HCT116 (cell line): ENCODE measurements at regions not wholly inside any gene's neighbourhood (a gene's known extent, or its start where the extent isn't known, plus 50 kb on each side); places are given as distances from the start of the nearest gene placed in this dataset.

Source experiments
- ATAC-seq: fragments of 200-7000 bp; cut with Tn5 transposase; 2 replicates; pipeline ENCODE4 v1.9.1; 2020; ENCODE audit warnings: mild to moderate bottlenecking, moderate library complexity
- BruUV-seq: library from RNA; stranded (reverse); fragments of 400-500 nt; replicated peaks from 2 replicates; lab custom pipeline; 2021; lab: Mats Ljungman, UMichigan
- CTCF ChIA-PET: fragments of 300-600 bp; sonication (Branson Sonifier 250); formaldehyde crosslinking; loops from one replicate; lab custom pipeline; 2021; ENCODE audit warnings: antibody characterized with exemption; lab: Charles Lee
- POLR2A ChIA-PET: fragments of 300-600, 350-600 bp; sonication (Branson Sonifier 250); formaldehyde crosslinking; loops from one replicate; lab custom pipeline; 2021; ENCODE audit warnings: antibody characterized with exemption; lab: Charles Lee
- RAD21 ChIA-PET, 2 experiments: fragments of 300-600 bp; sonication (Branson Sonifier 250); formaldehyde crosslinking; loops; one replicate each; lab custom pipeline; 2023; ENCODE audit warnings: low total read pairs in 2 of 2; ENCODE audit not compliant: uncharacterized antibody in 2 of 2, unreplicated experiment in 2 of 2, low non-redundant PET in 1 of 2; lab: Charles Lee
- DNase-seq: peaks from one replicate; pipeline ENCODE4 v3.0.0-alpha.2; 2010; ENCODE audit warnings: low read depth, low spot score
- H2AFZ ChIP-seq: fragments of 200-600 bp; shearing (Covaris generic), sonication (generic); 2 replicates; pipeline ENCODE4 v1.6.1; 2017; ENCODE audit warnings: low read depth, mixed run types, mixed read lengths, antibody characterized with exemption, low read length; ENCODE audit not compliant: poor library complexity, severe bottlenecking
- H3K27ac ChIP-seq: 2 replicates; pipeline ENCODE4 v1.5.1; 2012; ENCODE audit warnings: low read depth, low read length
- H3K27me3 ChIP-seq: fragments of 200-600 bp; sonication (generic); 2 replicates; pipeline ENCODE4 v1.6.1; 2016; ENCODE audit warnings: mixed run types, low read length, mixed read lengths; ENCODE audit not compliant: insufficient read depth
- H3K36me3 ChIP-seq, 2 experiments: fragments of 200-500 bp in 1 of 2; fragments of 200-600 bp in 1 of 2; sonication (Bioruptor generic) in 1 of 2; sonication (generic) in 1 of 2; 2 replicates each; pipeline versions ENCODE4 v1.5.1 to v1.6.1; 2014 to 2016; ENCODE audit warnings: low read length in 2 of 2, inconsistent platforms in 1 of 2, mixed read lengths in 1 of 2, mixed run types in 1 of 2; ENCODE audit not compliant: insufficient read depth in 2 of 2, control insufficient read depth in 1 of 2
- H3K4me1 ChIP-seq, 2 experiments: fragments of 200-600 bp in 1 of 2; sonication (generic) in 1 of 2; 2 replicates each; pipeline versions ENCODE4 v1.5.1 to v1.6.1; 2012 to 2017; ENCODE audit warnings: low read length in 2 of 2, inconsistent platforms in 1 of 2, mild to moderate bottlenecking in 1 of 2, mixed read lengths in 1 of 2, mixed run types in 1 of 2, moderate library complexity in 1 of 2; ENCODE audit not compliant: insufficient read depth in 2 of 2, control insufficient read depth in 1 of 2
- H3K4me2 ChIP-seq: fragments of 200-600 bp; sonication (generic); 2 replicates; pipeline ENCODE4 v1.6.1; 2017; ENCODE audit warnings: mixed run types, low read length, mixed read lengths
- H3K4me3 ChIP-seq, 2 experiments: fragments of 200-600 bp in 1 of 2; sonication (generic) in 1 of 2; replicated peaks in 1 of 2; 2 replicates each; pipeline ENCODE4 v1.5.1; 2011 to 2016; ENCODE audit warnings: low read length in 2 of 2, control low read depth in 1 of 2, low read depth in 1 of 2, mild to moderate bottlenecking in 1 of 2, mixed read lengths in 1 of 2, mixed run types in 1 of 2
- H3K79me2 ChIP-seq: fragments of 200-600 bp; sonication (generic); 2 replicates; pipeline ENCODE4 v1.6.1; 2017; ENCODE audit warnings: mild to moderate bottlenecking, mixed run types, low read length, moderate library complexity, mixed read lengths; ENCODE audit not compliant: insufficient read depth
- H3K9ac ChIP-seq: fragments of 200-600 bp; sonication (generic); 2 replicates; pipeline ENCODE4 v1.6.1; 2016; ENCODE audit warnings: low read length, mixed read lengths
- H3K9me2 ChIP-seq: fragments of 200-600 bp; sonication (generic), shearing (Covaris generic); 2 replicates; pipeline ENCODE4 v1.6.1; 2017; ENCODE audit warnings: mixed run types, mild to moderate bottlenecking, moderate library complexity; ENCODE audit not compliant: insufficient read depth
- H3K9me3 ChIP-seq, 2 experiments: fragments of 200-500 bp in 1 of 2; fragments of 200-600 bp in 1 of 2; sonication (Bioruptor generic) in 1 of 2; sonication (generic) in 1 of 2; 2 replicates each; pipeline ENCODE4 v1.6.1; 2014 to 2017; ENCODE audit warnings: low read length in 2 of 2, mixed read lengths in 2 of 2, inconsistent platforms in 1 of 2, low read depth in 1 of 2, mild to moderate bottlenecking in 1 of 2, mixed run types in 1 of 2, moderate library complexity in 1 of 2; ENCODE audit not compliant: control insufficient read depth in 1 of 2, insufficient read depth in 1 of 2
- H4K20me1 ChIP-seq: fragments of 200-600 bp; sonication (generic), shearing (Covaris generic); 2 replicates; pipeline ENCODE4 v1.6.1; 2017; ENCODE audit warnings: mixed run types, mild to moderate bottlenecking, moderate library complexity; ENCODE audit not compliant: insufficient read depth
- CBX3 ChIP-seq: IDR thresholded peaks from 2 replicates; pipeline ENCODE4 v1.6.1; 2012; ENCODE audit warnings: low read depth
- ELF1 ChIP-seq: IDR thresholded peaks from 2 replicates; pipeline ENCODE4 v1.6.1; 2012; ENCODE audit warnings: low read depth, borderline replicate concordance
- EZH2 ChIP-seq: fragments of 200-600 bp; sonication (generic); IDR thresholded peaks from 2 replicates; pipeline ENCODE4 v1.6.1; 2017; ENCODE audit warnings: antibody characterized with exemption, mixed run types
- POLR2A ChIP-seq: IDR thresholded peaks from 2 replicates; pipeline ENCODE4 v1.7.0; 2011; ENCODE audit warnings: borderline replicate concordance; ENCODE audit not compliant: insufficient read depth, insufficient read length; ENCODE audit errors: extremely low read depth
- RAD21 ChIP-seq: IDR thresholded peaks from 2 replicates; pipeline ENCODE4 v1.6.1; 2012; ENCODE audit warnings: low read depth, mild to moderate bottlenecking
- TCF7L2 ChIP-seq: IDR thresholded peaks from 2 replicates; pipeline ENCODE4 v1.7.0; 2011; ENCODE audit warnings: borderline replicate concordance, inconsistent platforms; ENCODE audit not compliant: insufficient read depth, insufficient read length; ENCODE audit errors: extremely low read depth
- ZFX ChIP-seq: fragments of 450-650 bp; IDR thresholded peaks from 2 replicates; pipeline ENCODE4 v1.6.1; 2017
- intact Hi-C: fragments of 100-400 bp; cut with micrococcal nuclease; formaldehyde crosslinking; loops from 2 replicates; pipeline ENCODE4 v1.10.0; 2022
- TF ChIP-seq, protein P1 (sequence below): IDR thresholded peaks from 2 replicates; pipeline ENCODE4 v1.6.1; 2012
- TF ChIP-seq, protein P2 (sequence below): IDR thresholded peaks from 2 replicates; pipeline ENCODE4 v1.6.1; 2011; ENCODE audit warnings: mild to moderate bottlenecking, low read length, moderate library complexity; ENCODE audit not compliant: insufficient replicate concordance; ENCODE audit errors: extremely low read depth

DNA sequence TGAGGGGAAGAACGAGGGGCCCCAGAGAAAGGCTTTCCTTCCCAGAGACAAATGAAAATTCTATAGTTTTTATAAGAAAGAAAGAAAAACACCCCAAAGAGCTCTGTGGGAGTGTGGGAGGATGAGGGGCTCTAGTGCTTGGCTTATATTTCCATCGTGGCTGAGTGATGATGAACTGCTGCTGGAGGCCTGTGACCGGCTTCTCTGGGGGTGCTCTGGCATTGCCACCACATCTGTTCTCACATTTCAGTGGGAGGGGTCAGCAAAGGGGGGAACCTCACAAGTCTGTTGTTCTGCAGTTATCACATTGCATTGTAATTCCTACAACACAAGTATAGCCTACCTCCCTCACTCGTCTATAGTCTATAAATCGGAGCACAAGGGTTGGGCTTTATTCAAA is 67.6 kb upstream of the BACH2 start:
- H4K20me1 ChIP-seq = no peaks in the 10 kb centered on the region
- no peak overlapping the region for H3K9ac ChIP-seq
- TF ChIP-seq, protein P1, sequence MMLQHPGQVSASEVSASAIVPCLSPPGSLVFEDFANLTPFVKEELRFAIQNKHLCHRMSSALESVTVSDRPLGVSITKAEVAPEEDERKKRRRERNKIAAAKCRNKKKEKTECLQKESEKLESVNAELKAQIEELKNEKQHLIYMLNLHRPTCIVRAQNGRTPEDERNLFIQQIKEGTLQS = no peak
- TF ChIP-seq TCF7L2 (no peak), ZFX (no peak), ELF1 (no peak), RAD21 (no peak), EZH2 (no peak)
- TF ChIP-seq, protein P2, sequence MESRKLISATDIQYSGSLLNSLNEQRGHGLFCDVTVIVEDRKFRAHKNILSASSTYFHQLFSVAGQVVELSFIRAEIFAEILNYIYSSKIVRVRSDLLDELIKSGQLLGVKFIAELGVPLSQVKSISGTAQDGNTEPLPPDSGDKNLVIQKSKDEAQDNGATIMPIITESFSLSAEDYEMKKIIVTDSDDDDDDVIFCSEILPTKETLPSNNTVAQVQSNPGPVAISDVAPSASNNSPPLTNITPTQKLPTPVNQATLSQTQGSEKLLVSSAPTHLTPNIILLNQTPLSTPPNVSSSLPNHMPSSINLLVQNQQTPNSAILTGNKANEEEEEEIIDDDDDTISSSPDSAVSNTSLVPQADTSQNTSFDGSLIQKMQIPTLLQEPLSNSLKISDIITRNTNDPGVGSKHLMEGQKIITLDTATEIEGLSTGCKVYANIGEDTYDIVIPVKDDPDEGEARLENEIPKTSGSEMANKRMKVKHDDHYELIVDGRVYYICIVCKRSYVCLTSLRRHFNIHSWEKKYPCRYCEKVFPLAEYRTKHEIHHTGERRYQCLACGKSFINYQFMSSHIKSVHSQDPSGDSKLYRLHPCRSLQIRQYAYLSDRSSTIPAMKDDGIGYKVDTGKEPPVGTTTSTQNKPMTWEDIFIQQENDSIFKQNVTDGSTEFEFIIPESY = no peak
- H3K79me2 ChIP-seq = no peaks in the 10 kb centered on the region
- RAD21 ChIA-PET = no interaction called here
- ATAC-seq (no peak), DNase-seq (no peak)
- POLR2A ChIA-PET = no interaction called here
- CTCF ChIA-PET = no interaction called here
- no peaks in the 10 kb centered on the region for H3K27me3 ChIP-seq
- no peaks in the 10 kb centered on the region; a peak in 1 of 4 replicates for H3K36me3 ChIP-seq
- H3K4me1 ChIP-seq = peaks cover 7 to 13% of the 10 kb centered on the region in 2 experiments
- H3K4me3 ChIP-seq = no peak overlapping the region
- H2AFZ ChIP-seq = no peak overlapping the region
- H3K9me3 ChIP-seq = no peaks in the 10 kb centered on the region
- no peak overlapping the region for H3K4me2 ChIP-seq
- no peak overlapping the region for H3K27ac ChIP-seq
- no TSS peak for BruUV-seq
- no peaks in the 10 kb centered on the region for H3K9me2 ChIP-seq
- intact Hi-C loops = no loop called here

DNA sequence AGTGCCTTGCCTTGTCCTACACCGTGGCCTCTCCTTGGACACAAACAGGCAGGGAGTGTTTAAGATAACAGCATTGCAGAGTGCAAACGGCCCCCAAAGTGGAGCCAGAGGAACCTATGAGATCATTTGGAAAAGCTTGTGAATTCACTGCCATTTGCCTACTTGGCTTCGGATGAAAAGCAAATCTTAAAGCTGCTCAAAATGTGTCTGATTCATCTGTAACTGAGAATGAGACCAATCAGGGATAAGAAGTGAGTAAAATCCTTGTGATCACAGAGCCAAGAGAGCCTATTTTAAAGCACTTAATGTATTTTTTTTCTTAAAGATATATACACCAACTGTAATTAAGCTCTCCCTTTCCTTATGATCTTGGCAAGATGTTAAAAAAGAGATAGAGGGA is 65.7 kb upstream of the BACH2 start:
- no peaks in the 10 kb centered on the region for H3K9me2 ChIP-seq
- H2AFZ ChIP-seq = no peak overlapping the region
- DNase-seq = no peak
- H3K4me1 ChIP-seq = no peaks in the 10 kb centered on the region
- no TSS peak for BruUV-seq
- no peak for ATAC-seq
- no peak overlapping the region for H3K4me3 ChIP-seq
- ChIA-PET POLR2A (no interaction called here), CTCF (no interaction called here), RAD21 (no interaction called here)
- H3K4me2 ChIP-seq = no peak overlapping the region
- intact Hi-C loops = no loop called here
- H3K27me3 ChIP-seq = no peaks in the 10 kb centered on the region
- H4K20me1 ChIP-seq = no peaks in the 10 kb centered on the region
- H3K36me3 ChIP-seq = no peaks in the 10 kb centered on the region
- no peak overlapping the region for H3K9ac ChIP-seq
- H3K79me2 ChIP-seq = no peaks in the 10 kb centered on the region
- TF ChIP-seq POLR2A = no peak
- TF ChIP-seq CBX3 = no peak
- H3K9me3 ChIP-seq = no peaks in the 10 kb centered on the region
- no peak overlapping the region for H3K27ac ChIP-seq
